Mucosa of descending colon (tissue), 3 donors: ENCODE measurements at regions not wholly inside any gene's neighbourhood (a gene's known extent, or its start where the extent isn't known, plus 50 kb on each side); places are given as distances from the start of the nearest gene placed in this dataset.

Experiments used
- ATAC-seq: fragments of 200-7000 bp; cut with Tn5 transposase; one replicate; pipeline ENCODE4 v1.9.1; 2020; ENCODE audit warnings: mild to moderate bottlenecking, moderate library complexity
- DNase-seq, 3 donors: peaks; one replicate each; pipeline ENCODE4 v3.0.0-alpha.2; 2020
- H3K36me3 ChIP-seq: fragments of 200-600 bp; one replicate; pipeline ENCODE4 v1.8.0; 2021; ENCODE audit warnings: low read depth, mild to moderate bottlenecking
- H3K4me1 ChIP-seq: fragments of 200-600 bp; one replicate; pipeline ENCODE4 v1.8.0; 2021; ENCODE audit warnings: low read depth, mild to moderate bottlenecking
- H3K4me3 ChIP-seq: fragments of 200-600 bp; one replicate; pipeline ENCODE4 v1.8.0; 2021; ENCODE audit warnings: mild to moderate bottlenecking
- H3K9me3 ChIP-seq: fragments of 200-600 bp; one replicate; pipeline ENCODE4 v1.8.0; 2021; ENCODE audit warnings: mild to moderate bottlenecking
- CTCF ChIP-seq: fragments of 200-600 bp; IDR thresholded peaks from one replicate; pipeline ENCODE4 v1.8.0; 2022; ENCODE audit warnings: antibody characterized with exemption, mild to moderate bottlenecking
- intact Hi-C, 2 donors: fragments of 100-400 bp; cut with DNase I in 1 of 2; cut with micrococcal nuclease in 1 of 2; formaldehyde crosslinking; loops; one replicate each; pipeline versions ENCODE4 v1.11.0 to v1.11.1; 2022; cut with DNase I, micrococcal nuclease
- donor health status: DM: no; HTN: no; CAD: no; lungs with moderate emphysema.
- donor health status: DM: no; HTN: no; CAD: no.
- donor health status: DM: no; HTN: yes; CAD: no.

- ATAC-seq, result peak; percentile 34
- no peak overlapping the region for H3K4me3 ChIP-seq
- H3K4me1 ChIP-seq, result peaks cover 3% of the 10 kb centered on the region
- no peaks in the 10 kb centered on the region for H3K9me3 ChIP-seq
- H3K36me3 ChIP-seq, result no peaks in the 10 kb centered on the region
- no peak for DNase-seq
- intact Hi-C loops, result no loop called here
- no peak for TF ChIP-seq CTCF
These were observed 62.6 kb upstream of the ATP11B start for GRCh38 chr3:182730675-182731042.

- no peak overlapping the region for H3K4me3 ChIP-seq
- TF ChIP-seq CTCF, result no peak
- ATAC-seq, result no peak
- DNase-seq, result no peak
- intact Hi-C loops, result no loop called here
- H3K4me1 ChIP-seq, result peaks cover 3% of the 10 kb centered on the region
- H3K9me3 ChIP-seq, result no peaks in the 10 kb centered on the region
- H3K36me3 ChIP-seq, result no peaks in the 10 kb centered on the region
These were observed 61.5 kb upstream of the ATP11B start for GRCh38 chr3:182731764-182732163.

GRCh38 chr3:182732232-182733015 lies 60.9 kb upstream of the ATP11B start:
- no peak overlapping the region for H3K4me3 ChIP-seq
- ATAC-seq (no peak), DNase-seq (no peak)
- no peaks in the 10 kb centered on the region for H3K9me3 ChIP-seq
- TF ChIP-seq CTCF, result no peak
- intact Hi-C loops, result no loop called here
- H3K36me3 ChIP-seq, result no peaks in the 10 kb centered on the region
- peaks cover 3% of the 10 kb centered on the region for H3K4me1 ChIP-seq

- intact Hi-C loops, result no loop called here
- no peak for TF ChIP-seq CTCF
- H3K4me3 ChIP-seq, result no peak overlapping the region
- DNase-seq, result no peak
- no peak for ATAC-seq
- H3K9me3 ChIP-seq, result no peaks in the 10 kb centered on the region
- no peaks in the 10 kb centered on the region for H3K36me3 ChIP-seq
- H3K4me1 ChIP-seq, result peaks cover 11% of the 10 kb centered on the region
These were observed 57.6 kb upstream of the ATP11B start for GRCh38 chr3:182735672-182736071.

- no peak for ATAC-seq
- H3K4me3 ChIP-seq, result no peak overlapping the region
- intact Hi-C loops, result no loop called here
- TF ChIP-seq CTCF, result no peak
- no peaks in the 10 kb centered on the region for H3K36me3 ChIP-seq
- peaks cover 16% of the 10 kb centered on the region for H3K4me1 ChIP-seq
- H3K9me3 ChIP-seq, result no peaks in the 10 kb centered on the region
- DNase-seq, result no peak
These were observed 55.5 kb upstream of the ATP11B start for GRCh38 chr3:182737825-182738224.
